NOMO-1 treated with dmso at 0.1 percent for 144 hours (cell line): ENCODE measurements at regions not wholly inside any gene's neighbourhood (a gene's known extent, or its start where the extent isn't known, plus 50 kb on each side); places are given as distances from the start of the nearest gene placed in this dataset.
"Not testable (repeated sequence)": the region's sequence is repeated elsewhere in the genome, so short reads cannot be mapped to it uniquely, and the experiment has no call there.

ENCODE experiments used
- DNase-seq: peaks from one replicate; lab custom pipeline; 2025; ENCODE audit not compliant: unreplicated experiment; lab: John Stamatoyannopoulos, UW

GRCh38 chr2:224155371-224155770, 116.3 kb upstream of the SERPINE2 start:
- no peak for DNase-seq

GRCh38 chr2:224151680-224152310, 112.7 kb upstream of the SERPINE2 start:
- DNase-seq: no peak

GRCh38 chr2:224151161-224151560, 112.1 kb upstream of the SERPINE2 start:
- no peak for DNase-seq

- not testable (repeated sequence) for DNase-seq
These were observed 109.0 kb upstream of the SERPINE2 start for GRCh38 chr2:224148058-224148457.

GRCh38 chr2:224147174-224147573, 108.1 kb upstream of the SERPINE2 start:
- no peak for DNase-seq

- DNase-seq: no peak
These were observed 107.5 kb upstream of the SERPINE2 start for GRCh38 chr2:224146356-224147160.

GRCh38 chr2:224145751-224146355, 106.8 kb upstream of the SERPINE2 start:
- no peak for DNase-seq

GRCh38 chr2:224143526-224143925, 104.4 kb upstream of the SERPINE2 start:
- no peak for DNase-seq

GRCh38 chr2:224142397-224143312, 103.6 kb upstream of the SERPINE2 start:
- no peak for DNase-seq

- no peak for DNase-seq
These were observed 102.2 kb upstream of the SERPINE2 start for GRCh38 chr2:224141304-224141703.

GRCh38 chr2:224137208-224137607, 98.1 kb upstream of the SERPINE2 start:
- no peak for DNase-seq

GRCh38 chr2:224136396-224136795, 97.3 kb upstream of the SERPINE2 start:
- DNase-seq: no peak

GRCh38 chr2:224135881-224136280, 96.8 kb upstream of the SERPINE2 start:
- DNase-seq: no peak

- DNase-seq: no peak
These were observed 95.1 kb upstream of the SERPINE2 start for GRCh38 chr2:224134003-224134734.

GRCh38 chr2:224133387-224133786, 94.3 kb upstream of the SERPINE2 start:
- no peak for DNase-seq

GRCh38 chr2:224127871-224128501, 88.9 kb upstream of the SERPINE2 start:
- no peak for DNase-seq

- no peak for DNase-seq
These were observed 87.4 kb upstream of the SERPINE2 start for GRCh38 chr2:224126440-224126839.

GRCh38 chr2:224126003-224126402, 86.9 kb upstream of the SERPINE2 start:
- no peak for DNase-seq

GRCh38 chr2:224122542-224122941, 83.5 kb upstream of the SERPINE2 start:
- DNase-seq: no peak
